Right hindlimb (tissue), 1 donor: ENCODE measurements at regions not wholly inside any gene's neighbourhood (a gene's known extent, or its start where the extent isn't known, plus 50 kb on each side); places are given as distances from the start of the nearest gene placed in this dataset.
"Not testable (repeated sequence)": the region's sequence is repeated elsewhere in the genome, so short reads cannot be mapped to it uniquely, and the experiment has no call there.

Experiments used
- DNase-seq: peaks from one replicate; pipeline ENCODE4 v3.0.0-alpha.2; 2018

DNA sequence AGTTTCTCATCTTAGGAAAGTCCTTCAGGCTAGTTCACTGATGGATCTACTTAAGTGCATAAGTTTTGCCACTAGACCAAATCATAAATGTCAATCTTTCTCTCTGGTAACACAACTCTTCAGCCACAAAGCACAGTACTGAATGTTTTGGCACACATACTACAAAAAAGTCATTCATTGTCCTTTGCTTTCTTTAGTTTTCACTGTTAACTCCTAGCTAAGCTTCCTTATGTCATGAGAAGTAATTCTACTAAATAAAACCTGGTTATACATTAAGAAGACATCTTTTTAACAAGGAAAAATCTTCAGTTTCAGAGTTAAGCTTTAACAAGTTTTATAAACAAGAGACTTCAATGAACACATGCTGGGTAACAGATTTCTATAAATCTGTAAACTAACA is 379.2 kb upstream of the NFIA start:
- DNase-seq, result no peak

DNA sequence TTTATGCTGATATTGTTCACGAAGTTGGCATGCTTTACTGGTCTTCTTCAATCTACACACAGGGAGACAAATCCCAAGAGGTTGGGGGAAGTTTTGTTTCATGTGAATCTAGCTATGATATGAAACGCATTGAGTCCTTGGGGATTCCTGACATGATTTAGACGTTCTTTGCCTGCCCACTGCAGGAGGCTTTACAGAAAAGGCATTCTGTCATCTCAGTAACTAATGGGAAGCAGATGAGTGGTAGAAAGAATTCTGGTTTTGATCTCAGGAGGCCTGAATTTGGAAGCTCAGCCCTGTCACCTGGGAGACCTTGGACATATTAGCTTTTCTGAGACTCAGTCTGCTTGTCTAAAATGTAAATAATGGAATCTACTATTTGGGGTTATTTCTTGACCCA is 383.0 kb upstream of the NFIA start:
- DNase-seq, result no peak

GRCh38 chr1:60697204-60697994 is 385.0 kb upstream of the NFIA start:
- no peak for DNase-seq

DNA sequence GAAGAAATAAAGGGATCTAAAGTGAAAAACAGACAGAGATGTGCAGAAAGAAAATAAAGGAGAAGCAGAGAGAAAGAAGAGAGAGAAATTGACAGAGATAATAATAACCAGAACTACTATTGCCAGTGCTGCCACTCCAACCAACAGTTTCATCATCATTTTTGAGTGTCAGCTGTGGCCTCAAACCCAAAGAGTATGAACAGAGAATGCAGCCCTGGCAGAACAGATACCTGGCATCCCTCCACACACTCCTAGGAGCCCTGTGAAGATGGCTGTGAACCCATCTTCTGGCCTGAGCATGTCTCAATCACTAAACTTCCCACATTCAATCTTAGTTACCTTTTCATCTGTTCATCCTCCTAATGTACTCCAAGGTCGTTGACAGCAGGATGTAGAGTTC is 385.8 kb upstream of the NFIA start:
- DNase-seq, result no peak

- no peak for DNase-seq
These were observed 386.6 kb upstream of the NFIA start for GRCh38 chr1:60695716-60696171.

DNA sequence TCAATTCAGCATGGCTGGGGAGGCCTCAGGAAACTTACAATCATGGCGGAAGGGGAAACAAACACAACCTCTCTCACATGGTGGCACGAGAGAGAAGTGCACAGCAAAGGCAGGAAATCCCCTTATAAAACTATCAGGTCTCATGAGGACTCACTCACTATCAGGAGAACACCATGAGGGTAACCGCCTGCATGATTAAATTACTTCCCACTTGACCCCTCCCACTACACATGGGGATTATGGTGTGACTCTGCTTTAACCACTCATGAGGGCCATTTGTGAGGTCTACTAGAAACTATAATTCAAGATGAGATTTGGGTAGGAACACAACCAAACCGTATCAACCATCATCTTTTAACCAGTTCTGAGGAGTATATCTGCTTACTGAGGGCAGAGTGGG is 387.4 kb upstream of the NFIA start:
- no peak for DNase-seq

DNA sequence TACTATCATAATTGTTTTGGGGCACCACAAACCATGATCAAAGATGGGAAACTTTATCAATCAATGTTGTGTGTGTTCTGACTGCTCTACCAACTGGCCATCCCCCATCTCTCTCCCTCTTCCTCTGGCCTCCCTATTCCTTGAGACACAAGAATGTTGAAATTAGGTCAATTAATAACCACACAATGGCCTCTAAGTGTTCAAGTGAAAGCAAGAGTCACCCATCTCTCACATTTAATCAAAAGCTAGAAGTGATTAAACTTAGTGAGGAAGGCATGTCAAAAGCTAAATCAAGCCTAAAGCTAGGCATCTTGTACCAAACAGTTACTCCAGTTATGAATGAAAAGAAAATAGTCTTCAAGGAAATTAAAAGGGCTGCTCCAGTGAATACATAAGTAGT is 390.3 kb upstream of the NFIA start:
- no peak for DNase-seq

GRCh38 chr1:60688221-60688620 is 394.1 kb upstream of the NFIA start:
- not testable (repeated sequence) for DNase-seq

DNA sequence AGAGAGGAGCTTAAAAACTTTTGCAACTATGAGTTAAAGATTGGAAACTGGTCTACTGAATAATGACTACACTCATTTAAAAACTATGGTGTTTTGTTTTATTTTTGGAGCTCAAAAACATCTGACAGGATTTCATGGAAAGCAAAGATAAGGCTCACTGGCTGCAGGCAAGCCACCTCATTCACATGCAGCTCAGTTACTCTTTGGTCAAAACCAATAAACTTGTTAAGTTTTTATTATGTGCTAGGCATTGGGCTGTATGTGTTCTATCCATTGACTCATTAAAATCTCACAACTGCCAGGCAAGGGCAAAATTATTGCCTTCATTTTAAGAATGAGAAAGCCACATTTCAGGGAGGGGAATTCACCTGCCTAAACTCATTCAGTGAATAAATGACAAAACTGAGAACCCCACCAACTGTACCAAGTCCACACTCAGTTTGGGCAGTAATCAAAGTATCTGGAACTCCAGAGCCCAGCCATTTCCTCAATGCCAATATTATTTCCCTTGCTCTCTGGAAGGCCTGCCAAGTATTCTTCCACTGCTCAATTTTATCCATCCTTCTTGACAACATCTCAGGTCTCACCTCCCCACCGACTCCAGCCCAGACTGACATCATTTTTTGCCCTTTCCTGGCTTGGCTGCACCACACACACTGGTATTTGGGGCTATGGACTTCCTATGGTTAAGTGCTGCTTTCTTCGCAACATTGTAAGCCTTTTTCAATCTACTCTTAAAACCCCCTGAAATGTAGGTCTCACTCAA is 401.1 kb upstream of the NFIA start:
- no peak for DNase-seq

- DNase-seq, result no peak
These were observed 402.6 kb upstream of the NFIA start for GRCh38 chr1:60679524-60680375.

DNA sequence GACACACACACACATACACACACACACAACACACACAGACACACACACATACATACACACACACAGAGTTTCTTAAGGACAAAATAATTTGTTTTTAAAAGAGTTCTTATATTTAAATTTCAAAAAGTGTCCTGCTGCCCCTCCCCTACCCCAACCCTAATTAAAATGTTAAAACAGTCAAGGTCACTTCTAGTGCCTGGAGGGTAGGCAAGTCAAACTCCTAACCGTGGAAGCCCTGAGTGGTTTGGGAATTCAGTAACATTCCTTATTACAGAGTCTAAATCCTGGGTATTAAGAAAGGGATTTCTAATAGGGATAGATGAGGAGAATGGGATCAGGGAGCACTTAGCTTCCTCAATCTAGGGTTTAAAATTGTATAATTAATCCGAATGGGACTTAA is 403.6 kb upstream of the NFIA start:
- no peak for DNase-seq

- DNase-seq, result no peak
These were observed 404.0 kb upstream of the NFIA start for GRCh38 chr1:60678391-60678790.

DNA sequence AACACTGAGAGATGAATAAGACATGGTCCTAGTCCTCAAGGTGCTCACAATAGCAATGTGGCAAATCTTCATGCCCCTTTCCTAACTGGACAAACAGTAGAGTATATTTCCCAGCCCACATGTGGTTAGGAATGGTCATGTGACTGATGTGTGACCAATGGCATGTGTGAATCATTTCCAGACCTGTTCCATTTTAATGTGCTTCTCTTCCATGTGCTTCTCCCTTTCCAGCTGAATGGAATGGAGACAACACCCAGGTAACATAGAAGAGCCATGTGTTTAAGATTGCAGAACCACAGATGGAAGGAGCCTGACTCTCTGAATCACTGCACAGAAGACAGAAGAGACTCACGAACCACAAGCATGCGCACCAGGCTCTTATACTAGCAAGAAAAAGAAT is 409.9 kb upstream of the NFIA start:
- no peak for DNase-seq

DNA sequence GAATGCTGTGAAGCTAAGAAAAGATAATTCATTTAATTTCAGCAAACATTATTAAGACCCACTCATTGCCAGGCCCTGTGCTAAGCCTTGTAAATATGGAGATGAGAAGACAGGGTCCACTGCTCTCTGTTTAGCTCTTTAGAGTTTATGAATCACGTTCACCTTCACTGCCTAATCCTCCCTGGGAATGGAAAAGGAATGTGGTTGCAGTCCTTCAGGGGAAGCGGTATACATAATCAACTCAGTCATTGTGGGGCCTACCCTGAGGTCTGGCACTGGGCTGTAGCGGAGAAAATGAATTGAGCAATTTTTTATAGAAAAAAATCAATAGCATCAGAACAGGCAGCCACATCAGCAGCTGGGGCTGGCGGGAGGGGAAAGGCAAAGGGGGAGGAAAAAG is 412.1 kb upstream of the NFIA start:
- DNase-seq, result no peak

DNA sequence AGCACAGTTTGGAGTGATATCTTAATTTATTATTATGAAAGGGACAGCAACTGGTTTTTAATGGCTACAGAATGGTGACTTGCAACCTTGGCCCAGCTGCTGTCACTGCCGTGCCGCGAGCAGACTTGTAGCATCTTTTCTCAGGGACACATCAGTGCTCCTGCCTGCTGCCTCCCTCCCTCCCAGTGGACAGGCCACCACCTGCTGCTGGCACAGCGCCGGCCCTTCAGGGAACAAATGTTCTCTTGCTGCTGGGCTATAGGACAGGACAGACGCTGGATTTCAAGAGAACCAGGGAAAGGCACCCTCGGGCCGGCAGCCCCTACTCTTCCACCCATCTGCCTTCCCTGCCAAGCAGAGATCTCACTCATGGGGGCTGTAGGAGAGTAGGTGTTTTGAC is 413.8 kb upstream of the NFIA start:
- peak; percentile 59 for DNase-seq

- no peak for DNase-seq
These were observed 417.1 kb upstream of the NFIA start for GRCh38 chr1:60665311-60665710.

- DNase-seq, result peak; percentile 27
These were observed 418.2 kb upstream of the NFIA start for GRCh38 chr1:60664086-60664625.

- DNase-seq, result no peak
These were observed 419.8 kb upstream of the NFIA start for GRCh38 chr1:60662486-60663044.

- no peak for DNase-seq
These were observed 424.4 kb upstream of the NFIA start for GRCh38 chr1:60657926-60658325.

DNA sequence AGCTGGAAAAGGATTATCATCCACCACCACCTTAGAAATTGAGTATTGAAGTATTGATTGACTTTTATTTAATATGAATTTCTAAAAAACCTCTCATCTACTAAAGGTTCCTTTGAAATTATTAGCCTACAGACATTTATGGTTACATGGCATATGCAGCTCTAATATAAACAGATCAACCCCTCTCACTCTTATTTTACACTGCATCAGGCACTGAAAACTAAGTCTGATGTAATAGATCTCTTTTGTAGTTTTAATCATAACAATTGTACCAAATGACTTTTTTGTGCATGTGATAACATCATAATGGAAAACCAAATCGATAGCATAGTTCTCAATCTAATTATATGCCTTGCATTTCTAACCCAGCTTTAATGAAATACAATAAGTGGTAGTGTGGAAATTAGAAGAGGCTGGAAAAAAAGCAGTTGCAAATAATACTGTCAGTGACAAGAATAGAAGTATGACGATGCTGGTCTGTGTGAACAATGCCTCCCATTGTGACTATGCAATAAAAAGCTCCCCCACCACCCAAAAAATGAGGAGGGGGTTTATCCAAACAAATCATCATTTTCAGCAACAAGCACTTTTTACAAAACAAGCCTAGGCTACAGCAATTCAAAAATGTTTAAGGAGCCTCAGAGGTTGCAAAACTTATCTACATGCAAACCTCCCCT is 426.5 kb upstream of the NFIA start:
- DNase-seq, result no peak

- DNase-seq, result not testable (repeated sequence)
These were observed 442.3 kb upstream of the NFIA start for GRCh38 chr1:60640033-60640551.

- no peak for DNase-seq
These were observed 443.1 kb upstream of the NFIA start for GRCh38 chr1:60639287-60639686.
